Neural progenitor cell (in vitro differentiated cells): ENCODE measurements at regions not wholly inside any gene's neighbourhood (a gene's known extent, or its start where the extent isn't known, plus 50 kb on each side); places are given as distances from the start of the nearest gene placed in this dataset.

Experiments used
- DNase-seq: peaks from one replicate; pipeline ENCODE4 v3.0.0-alpha.2; 2016; ENCODE audit warnings: low spot score
- H2AFZ ChIP-seq: fragments of 200-600 bp; sonication (generic); replicated peaks from 2 replicates; pipeline ENCODE4 v1.6.1; 2016; ENCODE audit warnings: antibody characterized with exemption
- H3F3A ChIP-seq: fragments of 200-600 bp; sonication (generic); 2 replicates; pipeline ENCODE4 v1.6.1; 2016; ENCODE audit warnings: antibody characterized with exemption, low read depth
- H3K27ac ChIP-seq: fragments of 200-600 bp; sonication (generic); 2 replicates; pipeline ENCODE4 v1.5.1; 2016; ENCODE audit warnings: mild to moderate bottlenecking
- H3K27me3 ChIP-seq: fragments of 200-600 bp; sonication (generic); 2 replicates; pipeline ENCODE4 v1.6.1; 2016; ENCODE audit warnings: mild to moderate bottlenecking, moderate library complexity
- H3K36me3 ChIP-seq: fragments of 200-600 bp; sonication (generic); 2 replicates; pipeline ENCODE4 v1.5.1; 2016
- H3K4me1 ChIP-seq: fragments of 200-600 bp; sonication (generic); 2 replicates; pipeline ENCODE4 v1.6.1; 2016; ENCODE audit warnings: mixed run types
- H3K4me2 ChIP-seq: fragments of 200-600 bp; sonication (generic); 2 replicates; pipeline ENCODE4 v1.6.1; 2016
- H3K4me3 ChIP-seq: fragments of 200-600 bp; sonication (generic); 2 replicates; pipeline ENCODE4 v1.5.1; 2016
- H3K79me2 ChIP-seq: fragments of 200-600 bp; sonication (generic); 2 replicates; pipeline ENCODE4 v1.6.1; 2016; ENCODE audit warnings: low read depth
- H3K9ac ChIP-seq: fragments of 200-600 bp; sonication (generic); 2 replicates; pipeline ENCODE4 v1.6.1; 2016
- H3K9me3 ChIP-seq: fragments of 200-600 bp; sonication (generic); 2 replicates; pipeline ENCODE4 v1.5.1; 2016; ENCODE audit warnings: low read depth
- H4K20me1 ChIP-seq: fragments of 200-600 bp; sonication (generic); 2 replicates; pipeline ENCODE4 v1.6.1; 2016; ENCODE audit warnings: low read depth
- H3K27ac Mint-ChIP-seq: 3 replicates; pipeline ENCODE4 v1.8.0; 2021; ENCODE audit warnings: mixed read lengths
- H3K27me3 Mint-ChIP-seq: 2 replicates; pipeline ENCODE4 v1.8.0; 2022; ENCODE audit warnings: low read depth, mild to moderate bottlenecking, inconsistent platforms, moderate library complexity, mixed read lengths; ENCODE audit not compliant: insufficient read depth
- H3K36me3 Mint-ChIP-seq: 3 replicates; pipeline ENCODE4 v1.8.0; 2021; ENCODE audit warnings: mixed read lengths
- H3K4me1 Mint-ChIP-seq: 3 replicates; pipeline ENCODE4 v1.8.0; 2021; ENCODE audit warnings: mixed read lengths
- H3K4me3 Mint-ChIP-seq: 3 replicates; pipeline ENCODE4 v1.8.0; 2021; ENCODE audit warnings: mild to moderate bottlenecking, moderate library complexity, mixed read lengths
- H3K9me3 Mint-ChIP-seq: 3 replicates; pipeline ENCODE4 v1.8.0; 2020; ENCODE audit warnings: mixed read lengths
- CTCF ChIP-seq: fragments of 200-600 bp; sonication (generic); IDR thresholded peaks from 2 replicates; pipeline ENCODE4 v1.5.1; 2017; ENCODE audit warnings: antibody characterized with exemption, mild to moderate bottlenecking
- EZH2 ChIP-seq: fragments of 200-600 bp; sonication (generic); IDR thresholded peaks from 2 replicates; pipeline ENCODE4 v1.6.1; 2017; ENCODE audit warnings: antibody characterized with exemption, mild to moderate bottlenecking, moderate library complexity
- EZH2phosphoT487 ChIP-seq: fragments of 200-600 bp; sonication (generic); IDR thresholded peaks from 2 replicates; pipeline ENCODE4 v1.6.1; 2017; ENCODE audit warnings: antibody characterized with exemption

DNA sequence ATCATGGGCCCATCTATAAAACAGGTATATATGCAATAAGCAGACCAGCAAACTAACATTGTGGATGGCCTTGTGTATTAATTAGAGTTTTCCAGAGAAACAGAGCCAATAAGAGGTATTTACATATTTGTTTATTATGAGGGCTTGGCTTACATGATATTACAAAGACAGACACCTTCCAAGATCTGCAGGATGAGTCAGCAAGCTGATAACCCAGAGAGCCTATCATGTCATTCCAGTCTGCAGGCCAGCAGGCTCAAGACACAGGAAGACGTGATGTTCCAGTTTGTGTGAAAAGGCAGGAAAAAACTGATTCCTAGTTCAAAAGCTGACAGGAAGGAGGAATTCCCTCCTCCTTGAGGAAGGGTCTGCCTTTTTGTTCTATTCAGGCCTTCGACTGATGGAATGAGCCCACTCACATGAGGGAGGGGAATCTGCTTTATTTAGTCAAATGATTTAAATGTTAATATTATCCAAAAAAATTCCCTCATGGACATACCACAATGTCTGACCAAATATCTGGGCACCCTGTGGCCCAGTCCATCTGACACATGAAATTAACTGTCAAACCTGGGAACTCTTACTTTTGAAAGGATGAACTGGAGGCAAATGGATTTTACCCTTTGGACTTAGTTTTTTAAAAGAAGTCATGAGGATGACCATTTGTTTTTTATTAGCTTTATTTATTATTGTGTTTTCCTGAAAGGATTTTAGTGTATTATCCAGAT, 161.2 kb upstream of the CHD1 start:
- H3K27me3 Mint-ChIP-seq = no peaks in the 10 kb centered on the region
- no peaks in the 10 kb centered on the region for H3K9me3 ChIP-seq
- H3K9me3 Mint-ChIP-seq = peaks cover 9% of the 10 kb centered on the region
- H3K4me3 Mint-ChIP-seq = no peak overlapping the region
- H3K4me1 Mint-ChIP-seq = peaks cover 2% of the 10 kb centered on the region
- no peaks in the 10 kb centered on the region for H4K20me1 ChIP-seq
- no peaks in the 10 kb centered on the region for H3K27me3 ChIP-seq
- no peaks in the 10 kb centered on the region for H3K79me2 ChIP-seq
- H3F3A ChIP-seq = peaks cover 9% of the 10 kb centered on the region
- TF ChIP-seq CTCF (no peak), EZH2 (no peak), EZH2phosphoT487 (no peak)
- no peak overlapping the region for H3K27ac Mint-ChIP-seq
- H2AFZ ChIP-seq = no peak overlapping the region
- peaks cover 3% of the 10 kb centered on the region for H3K36me3 Mint-ChIP-seq
- DNase-seq = no peak
- no peak overlapping the region for H3K4me3 ChIP-seq
- no peak overlapping the region for H3K27ac ChIP-seq
- H3K36me3 ChIP-seq = no peaks in the 10 kb centered on the region
- H3K4me1 ChIP-seq = peaks cover 11% of the 10 kb centered on the region
- H3K9ac ChIP-seq = no peak overlapping the region
- H3K4me2 ChIP-seq = no peak overlapping the region

DNA sequence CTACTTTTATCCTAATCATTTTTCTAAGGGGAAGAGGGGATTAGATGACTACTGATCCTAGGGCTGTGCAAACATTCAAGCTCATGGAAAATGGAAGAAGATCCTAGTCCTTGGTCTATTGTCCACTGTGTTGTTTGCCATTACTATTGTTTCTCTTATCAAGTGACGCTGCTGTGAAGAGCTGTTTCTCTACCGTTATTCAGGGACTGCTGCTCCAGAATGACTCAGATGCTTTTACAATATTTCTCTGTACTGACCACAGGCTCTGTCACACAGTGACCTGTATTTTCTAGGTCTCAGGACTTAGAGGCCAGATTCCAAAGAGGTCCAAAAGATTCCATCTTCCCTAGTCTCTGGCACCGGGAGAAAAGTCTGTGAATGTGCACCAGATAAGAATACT, 159.5 kb upstream of the CHD1 start:
- peaks cover 3% of the 10 kb centered on the region for H3K36me3 Mint-ChIP-seq
- no peak overlapping the region for H3K9ac ChIP-seq
- H3K36me3 ChIP-seq = no peaks in the 10 kb centered on the region
- H3K4me3 ChIP-seq = no peak overlapping the region
- no peaks in the 10 kb centered on the region for H3K27me3 ChIP-seq
- peaks cover 5% of the 10 kb centered on the region for H3K4me1 Mint-ChIP-seq
- H2AFZ ChIP-seq = no peak overlapping the region
- no peaks in the 10 kb centered on the region for H3F3A ChIP-seq
- H3K9me3 ChIP-seq = no peaks in the 10 kb centered on the region
- no peak for TF ChIP-seq EZH2phosphoT487
- TF ChIP-seq EZH2 = no peak
- no peak for TF ChIP-seq CTCF
- no peaks in the 10 kb centered on the region for H3K27me3 Mint-ChIP-seq
- H4K20me1 ChIP-seq = no peaks in the 10 kb centered on the region
- H3K9me3 Mint-ChIP-seq = peaks cover 9% of the 10 kb centered on the region
- no peak overlapping the region for H3K27ac Mint-ChIP-seq
- H3K27ac ChIP-seq = no peak overlapping the region
- H3K79me2 ChIP-seq = no peaks in the 10 kb centered on the region
- H3K4me3 Mint-ChIP-seq = no peak overlapping the region
- H3K4me2 ChIP-seq = no peak overlapping the region
- H3K4me1 ChIP-seq = peaks cover 10% of the 10 kb centered on the region
- no peak for DNase-seq

DNA sequence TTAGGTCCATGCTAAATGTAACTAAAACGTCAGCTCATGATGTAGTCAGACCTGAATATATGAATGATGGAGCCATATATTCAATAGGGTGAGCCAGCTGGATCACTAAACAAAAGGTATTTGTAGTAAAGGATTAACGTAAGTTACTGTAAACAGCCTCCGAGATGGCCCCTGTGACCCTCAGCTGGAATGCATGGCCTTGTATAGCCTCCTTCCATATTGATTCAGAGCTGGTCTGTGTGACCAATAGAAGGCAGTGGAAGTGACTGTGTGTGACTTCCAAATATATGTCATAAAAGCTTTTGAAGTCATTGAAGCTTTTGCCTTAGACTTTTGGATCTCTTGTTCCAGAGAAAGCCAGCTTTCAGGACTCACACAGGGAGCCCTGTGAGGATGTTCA, 154.4 kb upstream of the CHD1 start:
- Histone ChIP-seq H2AFZ (no peak overlapping the region), H4K20me1 (no peaks in the 10 kb centered on the region), H3K27ac (no peak overlapping the region), H3K4me3 (no peak overlapping the region), H3K36me3 (no peaks in the 10 kb centered on the region), H3K9me3 (no peaks in the 10 kb centered on the region), H3K79me2 (no peaks in the 10 kb centered on the region), H3F3A (no peaks in the 10 kb centered on the region), H3K4me1 (peaks cover 4% of the 10 kb centered on the region), H3K27me3 (no peaks in the 10 kb centered on the region), H3K4me2 (no peak overlapping the region), H3K9ac (no peak overlapping the region)
- H3K36me3 Mint-ChIP-seq = no peaks in the 10 kb centered on the region
- no peak overlapping the region for H3K4me3 Mint-ChIP-seq
- no peak overlapping the region for H3K27ac Mint-ChIP-seq
- H3K27me3 Mint-ChIP-seq = peaks cover 2% of the 10 kb centered on the region
- peak; percentile 18 for DNase-seq
- TF ChIP-seq EZH2 = no peak
- TF ChIP-seq EZH2phosphoT487 = no peak
- no peak for TF ChIP-seq CTCF
- peaks cover 4% of the 10 kb centered on the region for H3K9me3 Mint-ChIP-seq
- peaks cover 9% of the 10 kb centered on the region for H3K4me1 Mint-ChIP-seq
